GM12865 (cell line): ENCODE measurements at regions not wholly inside any gene's neighbourhood (a gene's known extent, or its start where the extent isn't known, plus 50 kb on each side); places are given as distances from the start of the nearest gene placed in this dataset.
A peak's percentile ranks its signal among the peaks of the same experiment; 100 is the strongest.

Experiments used
- DNase-seq: peaks from one replicate; pipeline ENCODE4 v3.0.0; 2010; ENCODE audit warnings: low read depth
- H3K4me3 ChIP-seq: 2 replicates; pipeline ENCODE4 v1.5.1; 2011; ENCODE audit warnings: mild to moderate bottlenecking, low read depth, low read length, control low read depth
- TF ChIP-seq, protein P1 (sequence below): IDR thresholded peaks from 2 replicates; pipeline ENCODE4 v1.5.1; 2011; ENCODE audit warnings: low read length, control low read depth, low read depth, inconsistent platforms; ENCODE audit not compliant: insufficient read depth; ENCODE audit errors: missing control alignments

DNA sequence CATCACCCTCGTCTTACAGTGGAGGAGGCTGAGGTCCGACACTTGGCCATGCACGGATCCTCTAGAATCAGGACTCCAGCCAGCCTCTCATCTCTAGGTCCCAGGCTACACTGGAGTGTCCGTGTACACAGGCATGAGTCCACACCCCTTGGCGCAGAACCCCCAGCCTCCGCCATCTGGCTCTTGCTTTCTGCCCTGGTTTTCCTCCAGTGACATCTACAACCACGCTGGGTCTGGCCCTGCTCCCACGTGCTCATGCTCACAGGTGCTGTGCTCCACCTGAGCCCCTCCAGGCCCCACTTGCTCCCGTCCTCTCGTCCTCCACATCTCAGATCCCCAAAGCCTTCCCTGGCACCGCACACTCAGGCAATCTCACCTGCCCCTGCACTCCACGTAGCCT lies 260.8 kb downstream of the ENGASE start:
- TF ChIP-seq, protein P1, sequence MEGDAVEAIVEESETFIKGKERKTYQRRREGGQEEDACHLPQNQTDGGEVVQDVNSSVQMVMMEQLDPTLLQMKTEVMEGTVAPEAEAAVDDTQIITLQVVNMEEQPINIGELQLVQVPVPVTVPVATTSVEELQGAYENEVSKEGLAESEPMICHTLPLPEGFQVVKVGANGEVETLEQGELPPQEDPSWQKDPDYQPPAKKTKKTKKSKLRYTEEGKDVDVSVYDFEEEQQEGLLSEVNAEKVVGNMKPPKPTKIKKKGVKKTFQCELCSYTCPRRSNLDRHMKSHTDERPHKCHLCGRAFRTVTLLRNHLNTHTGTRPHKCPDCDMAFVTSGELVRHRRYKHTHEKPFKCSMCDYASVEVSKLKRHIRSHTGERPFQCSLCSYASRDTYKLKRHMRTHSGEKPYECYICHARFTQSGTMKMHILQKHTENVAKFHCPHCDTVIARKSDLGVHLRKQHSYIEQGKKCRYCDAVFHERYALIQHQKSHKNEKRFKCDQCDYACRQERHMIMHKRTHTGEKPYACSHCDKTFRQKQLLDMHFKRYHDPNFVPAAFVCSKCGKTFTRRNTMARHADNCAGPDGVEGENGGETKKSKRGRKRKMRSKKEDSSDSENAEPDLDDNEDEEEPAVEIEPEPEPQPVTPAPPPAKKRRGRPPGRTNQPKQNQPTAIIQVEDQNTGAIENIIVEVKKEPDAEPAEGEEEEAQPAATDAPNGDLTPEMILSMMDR, result no peak
- no peak overlapping the region for H3K4me3 ChIP-seq

DNA sequence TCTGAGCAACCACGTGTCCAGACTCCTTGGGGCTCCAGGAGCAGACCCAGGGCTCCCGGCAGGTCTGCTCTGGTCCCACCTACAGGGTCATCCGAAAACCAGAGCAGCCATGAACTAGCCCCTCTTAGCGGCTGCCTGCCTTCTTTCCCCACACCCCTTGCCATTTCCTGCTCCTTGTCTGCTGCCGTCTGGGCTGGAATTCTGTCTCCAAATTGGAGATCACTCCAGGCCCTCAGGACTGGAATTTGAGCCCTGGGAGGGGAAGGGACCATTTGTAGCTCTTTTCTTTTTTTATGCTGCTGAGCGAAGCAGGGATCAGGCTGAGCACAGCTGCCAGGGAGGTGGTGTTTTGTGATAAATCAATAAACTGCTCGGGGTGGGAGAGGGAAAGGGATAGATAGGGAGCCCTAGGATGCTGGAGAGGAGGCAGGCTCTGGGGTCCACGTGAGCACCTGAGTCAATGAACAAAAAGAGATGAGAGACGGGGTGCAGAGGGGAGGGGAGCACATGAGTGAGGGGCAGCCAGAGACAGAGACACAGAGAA lies 257.5 kb downstream of the ENGASE start:
- DNase-seq, result no peak
- H3K4me3 ChIP-seq, result no peak overlapping the region
- TF ChIP-seq, protein P1, result no peak

More for the DNA sequence above, 260.8 kb downstream of the ENGASE start:
- DNase-seq, result no peak

DNA sequence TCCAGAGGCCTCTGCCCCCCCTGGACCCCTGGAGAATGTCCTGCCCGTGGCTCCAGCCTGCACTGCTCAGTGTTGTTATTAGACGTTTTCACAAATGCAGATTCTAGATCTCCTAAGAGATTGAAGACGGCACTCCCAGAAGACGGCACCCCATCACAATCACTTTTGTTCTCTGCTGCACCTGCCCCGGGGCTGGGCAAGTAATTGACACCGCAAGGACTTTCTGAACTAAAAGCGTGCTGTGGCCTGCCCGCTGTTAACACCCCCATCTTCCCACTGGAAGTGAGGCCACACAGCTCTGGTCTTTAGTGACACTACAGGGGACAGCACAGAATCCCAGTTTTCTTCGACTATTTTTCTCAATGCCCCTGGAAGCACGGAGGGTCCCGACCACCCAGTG lies 256.9 kb downstream of the ENGASE start:
- H3K4me3 ChIP-seq, result no peak overlapping the region
- TF ChIP-seq, protein P1, result no peak
- DNase-seq, result no peak

DNA sequence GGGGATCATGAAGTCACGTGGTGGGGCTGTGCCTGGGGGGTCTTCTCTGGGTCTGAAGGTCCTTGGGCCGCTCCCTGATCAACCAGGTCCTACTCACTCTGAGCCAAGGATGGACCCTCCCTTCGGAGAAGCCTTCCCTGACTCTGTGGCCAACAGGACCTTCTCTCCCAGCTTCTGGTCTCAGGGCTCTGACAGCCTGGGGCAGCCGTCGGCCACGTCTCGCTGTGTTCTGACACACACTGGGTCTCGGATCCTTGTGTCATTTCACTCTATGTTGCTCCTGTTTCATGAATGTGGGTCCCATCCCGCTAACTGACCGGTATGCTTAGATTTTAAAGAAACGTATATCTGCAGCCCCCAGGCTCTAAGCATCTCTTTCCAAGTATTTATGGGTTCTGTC lies 256.1 kb downstream of the ENGASE start:
- no peak overlapping the region for H3K4me3 ChIP-seq
- DNase-seq, result no peak
- TF ChIP-seq, protein P1, result no peak

DNA sequence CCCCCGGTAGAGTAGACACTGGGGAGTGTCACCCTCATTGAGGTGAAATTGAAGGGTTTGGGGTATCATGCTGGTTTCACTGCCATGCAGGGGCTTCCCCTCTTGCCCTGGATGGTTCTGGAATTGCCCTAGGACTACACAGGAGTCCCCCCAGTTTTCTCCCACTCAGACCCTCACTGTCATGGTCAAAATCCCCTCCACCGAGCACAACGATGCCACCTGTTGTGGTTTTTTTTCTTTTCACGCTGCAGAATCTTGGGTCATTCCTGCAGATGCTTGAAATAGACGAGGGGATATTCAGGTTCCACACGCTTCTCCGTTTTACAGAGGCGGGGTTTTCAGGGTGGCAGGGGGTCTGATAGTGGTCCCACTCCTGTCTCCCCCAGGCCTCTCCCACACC lies 255.6 kb downstream of the ENGASE start:
- H3K4me3 ChIP-seq, result no peak overlapping the region
- TF ChIP-seq, protein P1, result no peak
- peak; percentile 42 for DNase-seq

DNA sequence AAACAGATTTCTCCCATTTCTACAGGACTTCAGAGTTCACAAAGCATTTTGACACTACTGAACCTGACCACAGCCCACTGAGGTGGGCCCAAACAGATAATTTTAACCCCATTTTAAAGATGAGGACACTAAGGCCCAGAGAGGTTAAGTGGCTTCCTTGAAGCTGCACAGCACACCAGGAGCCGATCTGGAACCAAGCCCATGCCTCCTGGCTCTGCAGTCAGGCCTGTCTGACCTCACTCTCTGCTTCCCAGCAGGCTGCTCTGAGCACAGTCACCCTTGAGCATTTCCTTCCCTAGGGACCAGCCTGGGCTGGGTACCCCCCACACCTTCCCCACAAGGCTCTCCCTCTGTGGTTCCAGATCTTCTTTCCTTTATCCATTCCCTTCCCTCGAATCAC lies 252.2 kb downstream of the ENGASE start:
- no peak overlapping the region for H3K4me3 ChIP-seq
- no peak for DNase-seq
- TF ChIP-seq, protein P1, result no peak

DNA sequence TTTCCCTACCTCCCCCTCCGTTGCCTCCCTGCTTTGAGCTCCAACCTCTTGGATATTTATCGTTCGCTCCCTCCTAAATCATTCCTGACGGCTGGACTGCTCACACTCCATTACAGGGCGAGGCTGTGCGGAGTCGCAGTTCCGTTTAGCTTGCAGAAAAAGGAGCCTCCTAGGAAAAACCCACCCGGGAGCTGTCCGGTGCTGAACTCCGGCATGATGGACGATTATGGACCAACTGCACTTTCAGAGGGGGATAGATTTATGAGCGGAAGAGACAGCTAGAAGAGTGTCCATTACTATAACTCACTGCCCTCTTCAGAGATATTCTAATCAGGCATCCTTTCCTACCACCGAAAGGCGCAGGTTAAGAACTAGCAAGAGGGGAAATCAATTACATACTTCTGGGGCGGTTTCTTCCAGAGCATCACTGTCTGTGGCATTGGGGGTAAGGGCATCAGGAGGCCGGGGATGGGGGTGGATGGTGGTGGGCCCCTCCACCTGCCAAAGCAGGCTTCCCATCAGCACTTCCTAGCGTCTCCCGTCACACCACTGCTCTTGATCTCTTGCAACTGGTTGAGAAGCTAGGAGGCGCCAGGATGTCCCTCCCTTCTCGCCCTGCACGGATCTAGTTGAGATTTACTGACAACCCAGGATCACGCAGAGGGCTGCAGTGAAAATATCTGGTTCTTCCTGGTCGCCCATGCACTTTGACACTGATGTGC lies 251.2 kb downstream of the ENGASE start:
- DNase-seq, result no peak
- H3K4me3 ChIP-seq, result no peak overlapping the region
- TF ChIP-seq, protein P1, result no peak
